ENCODE measurements at regions not wholly inside any gene's neighbourhood (a gene's known extent, or its start where the extent isn't known, plus 50 kb on each side); places are given as distances from the start of the nearest gene placed in this dataset.

GRCh38 chr1:55916481-55916880, 662.9 kb downstream of the PLPP3 start:
- no peak for TF ChIP-seq HNF4G (IDR thresholded peaks at IDR 0.05; ENCODE audit: borderline replicate concordance, low read depth, low read length)
- no peak for TF ChIP-seq HNF4G (CRISPR knock-in tag; IDR thresholded peaks at IDR 0.05; ENCODE audit: borderline replicate concordance, low read depth)
- no peak for TF ChIP-seq FOSL1 (CRISPR knock-in tag; IDR thresholded peaks at IDR 0.05; ENCODE audit: borderline replicate concordance)
- TF ChIP-seq NR3C1 (CRISPR knock-in tag; IDR thresholded peaks at IDR 0.05) = no peak
- TF ChIP-seq CTCF (CRISPR knock-in tag; IDR thresholded peaks at IDR 0.05) = no peak
